Mesothelial cell of epicardium (in vitro differentiated cells): ENCODE measurements at regions not wholly inside any gene's neighbourhood (a gene's known extent, or its start where the extent isn't known, plus 50 kb on each side); places are given as distances from the start of the nearest gene placed in this dataset.
"Not testable (repeated sequence)": the region's sequence is repeated elsewhere in the genome, so short reads cannot be mapped to it uniquely, and the experiment has no call there.

Experiments
- DNase-seq, 2 experiments: peaks; one replicate each; pipeline ENCODE4 v3.0.0; 2021; ENCODE audit warnings: low spot score in 2 of 2; ENCODE audit not compliant: unreplicated experiment in 2 of 2
- H3K27ac Mint-ChIP-seq: 2 replicates; pipeline ENCODE4 v1.8.0; 2021; ENCODE audit warnings: mixed read lengths
- H3K27me3 Mint-ChIP-seq: 2 replicates; pipeline ENCODE4 v1.8.0; 2021; ENCODE audit warnings: low read depth, mixed read lengths
- H3K36me3 Mint-ChIP-seq: 2 replicates; pipeline ENCODE4 v1.8.0; 2021; ENCODE audit warnings: mixed read lengths
- H3K4me1 Mint-ChIP-seq: 2 replicates; pipeline ENCODE4 v1.8.0; 2021; ENCODE audit warnings: mixed read lengths
- H3K4me3 Mint-ChIP-seq: 2 replicates; pipeline ENCODE4 v1.8.0; 2021; ENCODE audit warnings: mild to moderate bottlenecking, moderate library complexity, mixed read lengths
- H3K9me3 Mint-ChIP-seq: 2 replicates; pipeline ENCODE4 v1.8.0; 2021; ENCODE audit warnings: mixed read lengths
- TF ChIP-seq, protein P1 (sequence below): fragments of 200-600 bp; sonication (generic); IDR thresholded peaks from one replicate; pipeline ENCODE4 v1.5.0; 2021; ENCODE audit warnings: antibody characterized with exemption; ENCODE audit not compliant: unreplicated experiment

DNA sequence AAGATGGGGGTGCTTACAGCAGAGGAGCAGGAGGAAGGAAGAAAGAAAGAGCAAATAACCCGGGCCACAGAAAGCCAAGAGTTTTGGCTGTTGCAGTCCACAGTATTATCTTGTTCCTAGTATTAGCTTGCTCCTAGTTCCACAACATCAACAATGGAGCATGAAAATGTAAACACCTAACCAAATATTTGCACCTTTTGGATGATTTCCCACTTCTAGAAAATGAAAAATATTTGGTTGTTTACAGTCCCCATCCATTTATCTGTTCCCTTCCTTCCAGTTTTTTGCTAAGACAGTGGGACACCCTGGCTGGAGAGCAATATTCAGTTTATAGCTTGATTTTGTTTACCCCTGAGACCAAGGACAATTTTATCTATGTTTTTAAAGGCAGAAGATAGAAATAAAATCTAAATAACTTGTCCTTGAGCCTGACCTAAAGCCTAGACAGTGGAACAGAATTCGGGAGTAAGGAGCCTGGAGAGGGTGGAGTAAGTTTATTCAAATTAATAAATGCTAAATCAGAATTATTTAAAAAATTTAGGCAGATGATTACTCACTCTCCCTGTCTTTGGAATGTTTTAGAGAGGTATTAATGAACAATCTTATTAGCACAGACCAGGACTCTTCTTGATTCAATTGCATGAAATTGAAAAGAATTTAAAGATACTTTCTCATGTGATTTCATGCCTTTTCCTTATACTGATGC, 51.6 kb downstream of the RESF1 start:
- no peaks in the 10 kb centered on the region for H3K36me3 Mint-ChIP-seq
- H3K4me3 Mint-ChIP-seq: no peak overlapping the region
- no peak for DNase-seq
- no peak overlapping the region for H3K27ac Mint-ChIP-seq
- TF ChIP-seq, protein P1, sequence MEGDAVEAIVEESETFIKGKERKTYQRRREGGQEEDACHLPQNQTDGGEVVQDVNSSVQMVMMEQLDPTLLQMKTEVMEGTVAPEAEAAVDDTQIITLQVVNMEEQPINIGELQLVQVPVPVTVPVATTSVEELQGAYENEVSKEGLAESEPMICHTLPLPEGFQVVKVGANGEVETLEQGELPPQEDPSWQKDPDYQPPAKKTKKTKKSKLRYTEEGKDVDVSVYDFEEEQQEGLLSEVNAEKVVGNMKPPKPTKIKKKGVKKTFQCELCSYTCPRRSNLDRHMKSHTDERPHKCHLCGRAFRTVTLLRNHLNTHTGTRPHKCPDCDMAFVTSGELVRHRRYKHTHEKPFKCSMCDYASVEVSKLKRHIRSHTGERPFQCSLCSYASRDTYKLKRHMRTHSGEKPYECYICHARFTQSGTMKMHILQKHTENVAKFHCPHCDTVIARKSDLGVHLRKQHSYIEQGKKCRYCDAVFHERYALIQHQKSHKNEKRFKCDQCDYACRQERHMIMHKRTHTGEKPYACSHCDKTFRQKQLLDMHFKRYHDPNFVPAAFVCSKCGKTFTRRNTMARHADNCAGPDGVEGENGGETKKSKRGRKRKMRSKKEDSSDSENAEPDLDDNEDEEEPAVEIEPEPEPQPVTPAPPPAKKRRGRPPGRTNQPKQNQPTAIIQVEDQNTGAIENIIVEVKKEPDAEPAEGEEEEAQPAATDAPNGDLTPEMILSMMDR: no peak
- H3K27me3 Mint-ChIP-seq: no peaks in the 10 kb centered on the region
- H3K4me1 Mint-ChIP-seq: peaks cover 3% of the 10 kb centered on the region
- no peaks in the 10 kb centered on the region for H3K9me3 Mint-ChIP-seq

DNA sequence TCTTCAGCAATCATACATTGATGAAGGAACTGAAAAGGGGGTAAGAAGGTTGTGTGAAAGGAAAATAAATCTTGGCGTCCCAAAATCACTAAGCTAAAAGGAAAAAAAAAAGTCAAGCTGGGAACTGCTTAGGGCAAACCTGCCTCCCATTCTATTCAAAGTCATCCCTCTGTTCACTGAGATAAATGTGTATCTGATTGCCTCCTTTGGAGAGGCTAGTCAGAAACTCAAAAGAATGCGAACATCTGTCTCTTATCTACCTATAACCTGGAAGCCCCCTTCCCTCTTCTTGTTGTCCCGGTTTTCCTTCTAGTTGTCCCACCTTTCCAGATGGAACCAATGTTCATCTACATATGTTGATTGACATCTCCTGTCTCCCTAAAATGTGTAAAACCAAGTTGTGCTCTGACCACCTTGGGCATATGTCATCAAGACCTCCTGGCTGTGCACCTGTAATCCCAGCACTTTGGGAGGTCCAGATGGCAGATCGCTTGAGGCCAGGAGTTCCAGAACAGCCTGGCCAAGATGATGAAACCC, 53.1 kb downstream of the RESF1 start:
- Mint-ChIP-seq H3K4me3 (no peak overlapping the region), H3K4me1 (no peaks in the 10 kb centered on the region), H3K27me3 (no peaks in the 10 kb centered on the region), H3K27ac (no peak overlapping the region), H3K36me3 (no peaks in the 10 kb centered on the region), H3K9me3 (no peaks in the 10 kb centered on the region)
- TF ChIP-seq, protein P1: no peak
- DNase-seq: no peak

DNA sequence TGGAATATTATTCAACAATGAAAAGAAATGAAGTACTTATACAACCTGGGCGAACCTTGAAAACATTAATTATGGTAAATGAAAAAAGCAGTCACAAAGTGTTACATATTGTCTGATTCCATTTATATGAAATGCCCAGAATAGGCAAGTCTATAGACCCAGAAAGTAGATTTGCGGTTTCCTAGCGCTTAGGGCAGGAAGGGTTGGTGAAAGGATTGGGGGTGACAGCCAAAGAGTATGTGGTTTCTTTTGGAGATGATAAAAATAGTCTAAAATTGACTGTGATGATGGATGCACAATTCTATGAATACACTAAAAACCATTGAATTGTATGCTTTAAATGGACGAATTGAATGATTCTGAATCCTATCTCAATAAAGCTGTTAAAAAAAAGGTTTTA, 55.8 kb downstream of the RESF1 start:
- no peak for DNase-seq
- Mint-ChIP-seq H3K36me3 (no peaks in the 10 kb centered on the region), H3K4me1 (no peaks in the 10 kb centered on the region), H3K27me3 (no peaks in the 10 kb centered on the region), H3K9me3 (no peaks in the 10 kb centered on the region), H3K27ac (no peak overlapping the region), H3K4me3 (no peak overlapping the region)
- TF ChIP-seq, protein P1: no peak

DNA sequence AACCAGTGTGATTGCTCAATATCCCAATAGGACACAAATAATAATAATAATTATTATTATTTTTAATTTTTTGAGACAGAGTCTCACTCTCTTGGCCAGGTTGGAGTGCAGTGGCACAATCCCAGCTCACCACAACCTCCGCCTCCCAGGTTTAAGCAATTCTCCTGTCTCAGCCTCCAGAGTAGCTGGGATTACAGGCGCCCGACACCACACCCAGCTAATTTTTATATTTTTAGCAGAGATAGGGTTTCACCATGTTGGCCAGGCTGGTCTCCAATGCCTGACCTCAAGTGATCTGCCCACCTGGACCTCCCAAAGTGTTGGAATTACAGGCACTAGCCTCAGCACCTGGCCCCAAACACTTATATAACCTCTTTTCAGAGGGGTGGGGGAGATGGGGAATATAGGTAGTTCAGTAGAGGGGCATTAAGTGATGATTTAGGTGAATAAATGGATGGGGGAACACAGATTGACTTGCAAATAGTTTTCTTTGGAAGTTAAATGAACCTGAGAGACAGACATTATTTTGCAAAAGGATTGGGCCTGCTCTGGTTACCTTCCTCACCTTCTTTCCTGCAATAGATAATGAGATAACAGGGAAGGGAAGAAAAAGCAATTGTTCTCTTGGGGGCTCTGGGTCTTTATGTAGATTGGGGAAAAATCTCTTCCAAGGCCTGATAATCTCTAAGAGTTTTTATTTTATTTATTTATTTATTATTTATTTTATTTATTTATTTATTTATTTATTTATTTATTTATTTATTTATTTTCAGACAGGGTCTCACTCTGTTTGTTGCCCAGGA, 57.7 kb downstream of the RESF1 start:
- TF ChIP-seq, protein P1: no peak
- Mint-ChIP-seq H3K9me3 (no peaks in the 10 kb centered on the region), H3K27ac (no peak overlapping the region), H3K4me1 (peaks cover 3% of the 10 kb centered on the region), H3K4me3 (no peak overlapping the region), H3K36me3 (no peaks in the 10 kb centered on the region), H3K27me3 (no peaks in the 10 kb centered on the region)
- no peak for DNase-seq

DNA sequence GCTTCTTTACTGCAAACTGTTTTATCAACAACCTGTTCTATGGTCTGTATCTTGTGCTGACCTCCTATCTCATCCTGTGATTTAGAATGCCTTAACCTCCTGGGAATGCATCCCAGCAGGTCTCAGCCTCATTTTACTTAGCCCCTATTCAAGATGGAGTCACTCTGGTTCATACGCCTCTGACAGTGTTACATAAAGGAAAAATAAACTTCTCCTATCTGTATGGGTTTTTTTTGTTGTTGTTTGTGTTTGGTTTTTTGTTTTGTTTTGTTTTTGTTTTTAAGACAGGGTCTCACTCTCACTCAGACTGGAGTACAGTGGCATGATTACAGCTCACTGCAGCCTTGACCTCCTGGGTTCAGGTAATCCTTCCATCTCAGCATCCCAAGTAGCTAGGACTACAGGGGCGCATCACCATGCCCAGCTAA, 62.1 kb downstream of the RESF1 start:
- TF ChIP-seq, protein P1: no peak
- H3K27ac Mint-ChIP-seq: no peak overlapping the region
- no peaks in the 10 kb centered on the region for H3K36me3 Mint-ChIP-seq
- H3K27me3 Mint-ChIP-seq: no peaks in the 10 kb centered on the region
- H3K9me3 Mint-ChIP-seq: no peaks in the 10 kb centered on the region
- peaks cover 8% of the 10 kb centered on the region for H3K4me1 Mint-ChIP-seq
- DNase-seq: no peak
- no peak overlapping the region for H3K4me3 Mint-ChIP-seq

DNA sequence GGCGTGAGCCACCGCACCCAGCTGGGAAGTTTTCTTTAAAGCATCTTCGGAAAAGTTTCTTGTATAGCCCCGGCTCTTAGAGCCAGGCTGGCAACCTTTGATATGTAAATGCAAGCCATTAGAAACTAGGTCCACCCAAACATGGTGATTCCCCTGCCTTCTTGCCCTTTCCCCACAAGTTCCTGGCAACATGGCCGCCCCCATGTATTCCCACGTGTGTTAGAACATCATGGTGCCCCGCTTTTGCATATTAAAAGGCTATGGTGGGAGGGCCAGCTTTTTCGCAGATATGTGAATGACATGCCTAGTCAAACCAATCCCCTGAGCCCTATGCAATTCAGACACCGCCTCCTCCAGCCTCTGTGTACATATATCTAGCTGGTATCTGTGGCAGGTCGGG, 63.2 kb downstream of the RESF1 start:
- not testable (repeated sequence) for H3K4me1 Mint-ChIP-seq, H3K9me3 Mint-ChIP-seq, DNase-seq, H3K27me3 Mint-ChIP-seq, H3K36me3 Mint-ChIP-seq, H3K27ac Mint-ChIP-seq, H3K4me3 Mint-ChIP-seq

DNA sequence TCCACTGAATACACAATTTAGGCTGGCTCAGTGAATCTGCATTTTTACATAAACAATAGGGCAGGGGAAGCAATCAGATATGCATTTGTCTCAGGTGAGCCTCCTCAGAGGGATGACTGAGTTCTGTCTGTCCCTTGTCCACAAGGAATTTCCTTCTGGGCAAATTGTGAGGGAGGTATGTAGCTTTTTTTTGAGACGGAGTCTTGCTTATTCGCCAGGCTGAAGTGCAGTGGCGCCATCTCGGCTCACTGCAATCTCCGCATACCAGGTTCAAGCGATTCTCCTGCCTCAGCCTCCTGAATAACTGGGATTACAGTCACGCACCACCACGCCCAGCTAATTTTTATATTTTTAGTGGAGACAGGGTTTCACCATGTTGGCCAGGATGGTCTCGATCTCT, 64.6 kb downstream of the RESF1 start:
- not testable (repeated sequence) for DNase-seq, H3K4me1 Mint-ChIP-seq, H3K27me3 Mint-ChIP-seq, H3K9me3 Mint-ChIP-seq, H3K4me3 Mint-ChIP-seq, H3K27ac Mint-ChIP-seq, H3K36me3 Mint-ChIP-seq
